ENCODE measurements at regions not wholly inside any gene's neighbourhood (a gene's known extent, or its start where the extent isn't known, plus 50 kb on each side); places are given as distances from the start of the nearest gene placed in this dataset.

DNA sequence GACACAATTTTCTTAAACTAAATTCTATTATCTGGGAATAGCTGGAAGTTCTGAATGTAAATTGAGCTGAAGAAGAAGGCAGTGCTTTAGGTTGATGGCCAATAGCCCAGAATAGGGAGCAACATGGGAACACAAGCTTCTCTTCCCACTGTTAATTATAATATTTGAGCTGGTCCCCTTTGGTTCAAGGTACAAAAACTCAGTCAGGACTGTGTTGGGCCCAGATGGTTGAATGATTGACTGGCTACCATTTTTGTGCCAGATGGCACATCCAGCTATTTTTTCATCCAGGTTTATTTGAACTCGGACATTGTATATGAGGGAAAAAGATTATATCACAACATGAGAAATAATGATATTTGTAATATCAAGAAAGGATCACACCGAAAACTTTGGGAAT is 458.9 kb downstream of the SLITRK1 start:
- intact Hi-C loops (cut with DNase I), result no loop called here
- DNase-seq, result no peak
- WGBS, 4 donors, result 64 to 90% (median 78%) methylated on average over 2 of the region's 2 CpGs
- TF ChIP-seq, protein P1, sequence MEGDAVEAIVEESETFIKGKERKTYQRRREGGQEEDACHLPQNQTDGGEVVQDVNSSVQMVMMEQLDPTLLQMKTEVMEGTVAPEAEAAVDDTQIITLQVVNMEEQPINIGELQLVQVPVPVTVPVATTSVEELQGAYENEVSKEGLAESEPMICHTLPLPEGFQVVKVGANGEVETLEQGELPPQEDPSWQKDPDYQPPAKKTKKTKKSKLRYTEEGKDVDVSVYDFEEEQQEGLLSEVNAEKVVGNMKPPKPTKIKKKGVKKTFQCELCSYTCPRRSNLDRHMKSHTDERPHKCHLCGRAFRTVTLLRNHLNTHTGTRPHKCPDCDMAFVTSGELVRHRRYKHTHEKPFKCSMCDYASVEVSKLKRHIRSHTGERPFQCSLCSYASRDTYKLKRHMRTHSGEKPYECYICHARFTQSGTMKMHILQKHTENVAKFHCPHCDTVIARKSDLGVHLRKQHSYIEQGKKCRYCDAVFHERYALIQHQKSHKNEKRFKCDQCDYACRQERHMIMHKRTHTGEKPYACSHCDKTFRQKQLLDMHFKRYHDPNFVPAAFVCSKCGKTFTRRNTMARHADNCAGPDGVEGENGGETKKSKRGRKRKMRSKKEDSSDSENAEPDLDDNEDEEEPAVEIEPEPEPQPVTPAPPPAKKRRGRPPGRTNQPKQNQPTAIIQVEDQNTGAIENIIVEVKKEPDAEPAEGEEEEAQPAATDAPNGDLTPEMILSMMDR (IDR thresholded peaks at IDR 0.05), result no peak
- TF ChIP-seq POLR2A (IDR thresholded peaks at IDR 0.05), result no peak
- Histone ChIP-seq H3K4me1 (replicated peaks in 1 of 2) (no peaks in the 10 kb centered on the region), H3K27me3 (no peaks in the 10 kb centered on the region), H3K4me3 (no peak overlapping the region), H3K27ac (no peak overlapping the region), H3K36me3 (replicated peaks in 1 of 2) (no peaks in the 10 kb centered on the region), H3K9me3 (replicated peaks in 1 of 3) (no peaks in the 10 kb centered on the region)

DNA sequence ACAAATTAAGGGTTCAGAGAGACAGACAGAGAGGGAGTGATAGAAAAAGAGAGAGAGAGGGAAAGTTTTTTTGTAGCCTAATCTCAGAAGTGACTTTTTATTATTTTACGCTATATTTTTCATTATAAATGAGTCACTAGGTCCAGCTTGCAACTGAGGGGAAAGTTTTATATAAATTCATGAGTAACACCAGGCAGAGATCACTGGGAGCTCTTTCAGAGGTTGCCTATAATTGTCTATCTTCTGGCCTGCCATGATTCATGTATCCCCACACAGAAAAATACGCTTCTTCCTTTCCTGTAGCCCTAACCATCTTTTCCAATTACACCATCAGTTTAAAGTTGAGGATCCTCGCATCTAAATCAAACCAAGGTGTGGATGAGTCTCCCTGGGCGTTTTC is 467.9 kb downstream of the SLITRK1 start:
- no peaks in the 10 kb centered on the region for H3K27me3 ChIP-seq
- no peak for DNase-seq
- no peaks in the 10 kb centered on the region for H3K9me3 ChIP-seq (replicated peaks in 1 of 3)
- intact Hi-C loops (cut with DNase I), result no loop called here
- H3K4me1 ChIP-seq (replicated peaks in 1 of 2), result no peaks in the 10 kb centered on the region
- TF ChIP-seq, protein P1 (IDR thresholded peaks at IDR 0.05), result no peak
- no peak for TF ChIP-seq POLR2A (IDR thresholded peaks at IDR 0.05)
- no peak overlapping the region for H3K27ac ChIP-seq
- H3K36me3 ChIP-seq (replicated peaks in 1 of 2), result no peaks in the 10 kb centered on the region
- H3K4me3 ChIP-seq, result no peak overlapping the region
- WGBS, 4 donors, result 66 to 77% (median 72%) methylated on average over 4 of the region's 4 CpGs

DNA sequence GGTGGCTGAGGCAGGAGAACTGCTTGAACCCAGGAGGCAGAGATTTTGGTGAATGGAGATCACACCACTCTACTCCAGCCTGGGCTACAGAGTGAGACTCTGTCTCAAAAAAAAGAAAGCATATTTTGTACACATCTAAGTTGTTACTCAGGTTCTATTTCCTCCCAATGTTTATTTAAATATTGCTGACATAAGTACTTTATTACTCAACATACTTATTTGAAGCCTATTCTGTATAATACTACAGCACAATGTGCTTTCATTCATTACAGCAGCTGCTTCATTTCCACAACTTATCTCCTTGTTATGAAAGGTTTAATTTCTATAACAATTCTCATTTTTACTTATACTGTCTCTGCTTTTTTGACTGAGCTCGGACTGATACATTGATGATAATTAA is 495.7 kb downstream of the SLITRK1 start:
- TF ChIP-seq, protein P1 (IDR thresholded peaks at IDR 0.05), result no peak
- no peak for TF ChIP-seq POLR2A (IDR thresholded peaks at IDR 0.05)
- 70 to 76% (median 73%) methylated on average over 1 of the region's 1 CpG for WGBS, 4 donors
- H3K4me3 ChIP-seq, result no peak overlapping the region

DNA sequence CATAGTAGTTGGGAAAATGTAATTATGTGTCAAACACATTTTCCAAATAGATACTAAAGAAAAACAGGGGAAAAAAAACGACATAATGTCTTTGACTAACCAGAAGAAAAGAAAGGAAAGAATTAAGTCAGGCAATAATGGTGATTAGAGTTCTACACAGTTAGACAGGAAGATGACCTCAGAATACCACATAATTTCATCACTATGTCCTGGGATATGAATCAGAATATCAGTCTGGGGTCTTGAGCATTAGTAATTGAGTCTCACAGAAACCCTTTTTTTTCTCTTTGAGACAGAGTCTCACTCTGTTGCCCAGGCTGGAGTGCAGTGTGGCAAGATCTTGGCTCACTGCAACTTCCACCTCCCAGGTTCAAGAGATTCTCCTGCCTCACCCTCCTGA is 503.4 kb downstream of the SLITRK1 start:
- Histone ChIP-seq H3K27ac (no peak overlapping the region), H3K4me1 (replicated peaks in 1 of 2) (no peaks in the 10 kb centered on the region), H3K9me3 (replicated peaks in 1 of 3) (no peaks in the 10 kb centered on the region), H3K36me3 (replicated peaks in 1 of 2) (no peaks in the 10 kb centered on the region), H3K27me3 (no peaks in the 10 kb centered on the region), H3K4me3 (no peak overlapping the region)
- intact Hi-C loops (cut with DNase I), result no loop called here
- WGBS, 4 donors, result 26 to 35% (median 31%) methylated on average over 1 of the region's 1 CpG
- DNase-seq, result no peak
- TF ChIP-seq, protein P1 (IDR thresholded peaks at IDR 0.05), result no peak
- TF ChIP-seq POLR2A (IDR thresholded peaks at IDR 0.05), result no peak

More for the DNA sequence above, 495.7 kb downstream of the SLITRK1 start:
- intact Hi-C loops (cut with DNase I), result no loop called here
- H3K36me3 ChIP-seq (replicated peaks in 1 of 2), result no peaks in the 10 kb centered on the region
- no peak overlapping the region for H3K27ac ChIP-seq
- no peak for DNase-seq
- H3K4me1 ChIP-seq (replicated peaks in 1 of 2), result no peaks in the 10 kb centered on the region
- no peaks in the 10 kb centered on the region for H3K9me3 ChIP-seq (replicated peaks in 1 of 3)
- no peaks in the 10 kb centered on the region for H3K27me3 ChIP-seq
